IMR-90 (cell line): ENCODE measurements at regions not wholly inside any gene's neighbourhood (a gene's known extent, or its start where the extent isn't known, plus 50 kb on each side); places are given as distances from the start of the nearest gene placed in this dataset.

Source experiments
- ATAC-seq: fragments of 200-7000 bp; cut with Tn5 transposase; 2 replicates; pipeline ENCODE4 v1.9.1; 2020; ENCODE audit warnings: low read depth, mild to moderate bottlenecking, moderate library complexity
- BruUV-seq: library from RNA; stranded (reverse); fragments of 400-500 nt; replicated peaks from 2 replicates; lab custom pipeline; 2021; lab: Mats Ljungman, UMichigan
- CTCF ChIA-PET: fragments of 300-600 bp; formaldehyde crosslinking; extraction: SDS; loops from one replicate; lab custom pipeline; 2021; ENCODE audit warnings: antibody characterized with exemption; lab: Yijun Ruan, JAX
- POLR2A ChIA-PET: fragments of 300-600 bp; sonication (Branson Sonifier 250); formaldehyde crosslinking; loops from one replicate; lab custom pipeline; 2022; ENCODE audit warnings: antibody characterized with exemption; ENCODE audit not compliant: unreplicated experiment; lab: Charles Lee
- DNase-seq: peaks from one replicate; pipeline ENCODE4 v3.0.0; 2013
- H2AFZ ChIP-seq: replicated peaks from 2 replicates; pipeline ENCODE3; 2013; ENCODE audit warnings: low read length, mild to moderate bottlenecking; ENCODE audit not compliant: poor library complexity
- H2AK5ac ChIP-seq: 2 replicates; pipeline ENCODE4 v1.6.1; 2013; ENCODE audit warnings: low read depth, low read length, inconsistent platforms
- H2AK9ac ChIP-seq: replicated peaks from 2 replicates; pipeline ENCODE3; 2013; ENCODE audit warnings: mild to moderate bottlenecking, low read depth, low read length, moderate library complexity; ENCODE audit not compliant: poor library complexity
- H2BK120ac ChIP-seq: 2 replicates; pipeline ENCODE4 v1.6.1; 2013; ENCODE audit warnings: low read depth, low read length, inconsistent platforms
- H2BK15ac ChIP-seq: 3 replicates; pipeline ENCODE4 v1.6.1; 2013; ENCODE audit warnings: low read depth, low read length, inconsistent platforms
- H2BK20ac ChIP-seq: 2 replicates; pipeline ENCODE4 v1.6.1; 2013; ENCODE audit warnings: low read depth, mild to moderate bottlenecking, inconsistent platforms, low read length, moderate library complexity
- H2BK5ac ChIP-seq: 2 replicates; pipeline ENCODE4 v1.6.1; 2013; ENCODE audit warnings: mild to moderate bottlenecking, low read depth, low read length, inconsistent platforms; ENCODE audit not compliant: poor library complexity, severe bottlenecking
- H3K14ac ChIP-seq: replicated peaks from 2 replicates; pipeline ENCODE4 v1.6.1; 2013; ENCODE audit warnings: low read depth, low read length, inconsistent platforms
- H3K18ac ChIP-seq: 2 replicates; pipeline ENCODE4 v1.6.1; 2013; ENCODE audit warnings: low read depth, low read length, control low read depth
- H3K23ac ChIP-seq: 2 replicates; pipeline ENCODE4 v1.6.1; 2013; ENCODE audit warnings: low read depth, low read length, inconsistent platforms
- H3K27ac ChIP-seq: 2 replicates; pipeline ENCODE4 v1.5.1; 2013; ENCODE audit warnings: mild to moderate bottlenecking, control low read depth, low read length; ENCODE audit not compliant: insufficient read depth
- H3K27me3 ChIP-seq: 2 replicates; pipeline ENCODE4 v1.6.1; 2013; ENCODE audit warnings: low read length; ENCODE audit not compliant: control insufficient read depth, insufficient read depth
- H3K36me3 ChIP-seq: 2 replicates; pipeline ENCODE4 v1.6.1; 2013; ENCODE audit warnings: low read length, mixed read lengths; ENCODE audit not compliant: control insufficient read depth, insufficient read depth
- H3K4ac ChIP-seq: 2 replicates; pipeline ENCODE4 v1.6.1; 2013; ENCODE audit warnings: low read depth, low read length, inconsistent platforms
- H3K4me1 ChIP-seq: 2 replicates; pipeline ENCODE4 v1.6.1; 2013; ENCODE audit warnings: low read length, mixed read lengths; ENCODE audit not compliant: control insufficient read depth, insufficient read depth
- H3K4me2 ChIP-seq: 2 replicates; pipeline ENCODE4 v1.6.1; 2013; ENCODE audit warnings: low read depth, mild to moderate bottlenecking, control low read depth, low read length, moderate library complexity
- H3K4me3 ChIP-seq: 2 replicates; pipeline ENCODE4 v1.5.1; 2013; ENCODE audit warnings: low read depth, mild to moderate bottlenecking, control low read depth, low read length, moderate library complexity; ENCODE audit not compliant: insufficient read depth
- H3K56ac ChIP-seq: 2 replicates; pipeline ENCODE4 v1.6.1; 2013; ENCODE audit warnings: low read length, inconsistent platforms; ENCODE audit not compliant: insufficient read depth; ENCODE audit errors: extremely low read depth
- H3K79me1 ChIP-seq, 2 experiments: 2 replicates each; pipeline ENCODE4 v1.6.1; 2013; ENCODE audit warnings: low read length in 2 of 2, inconsistent platforms in 1 of 2, low read depth in 1 of 2
- H3K9ac ChIP-seq: 2 replicates; pipeline ENCODE4 v1.6.1; 2013; ENCODE audit warnings: low read depth, low read length, control low read depth
- H3K9me1 ChIP-seq: 2 replicates; pipeline ENCODE4 v1.6.1; 2013; ENCODE audit warnings: low read length, inconsistent platforms; ENCODE audit not compliant: insufficient read depth
- H3K9me3 ChIP-seq: 2 replicates; pipeline ENCODE4 v1.6.1; 2013; ENCODE audit warnings: low read length; ENCODE audit not compliant: control insufficient read depth, insufficient read depth
- H4K20me1 ChIP-seq: 2 replicates; pipeline ENCODE4 v1.6.1; 2013; ENCODE audit warnings: low read length, inconsistent platforms; ENCODE audit not compliant: insufficient read depth
- H4K5ac ChIP-seq: 2 replicates; pipeline ENCODE4 v1.6.1; 2013; ENCODE audit warnings: mild to moderate bottlenecking, low read depth, low read length, control low read depth
- H4K8ac ChIP-seq, 2 experiments: 2 replicates each; pipeline ENCODE4 v1.6.1; 2013; ENCODE audit warnings: low read depth in 2 of 2, low read length in 2 of 2, control low read depth in 1 of 2, inconsistent platforms in 1 of 2
- H4K91ac ChIP-seq: 2 replicates; pipeline ENCODE4 v1.6.1; 2013; ENCODE audit warnings: low read depth, low read length, inconsistent platforms; ENCODE audit not compliant: insufficient read depth
- BHLHE40 ChIP-seq: fragments of 150-350 bp; IDR thresholded peaks from 2 replicates; pipeline ENCODE4 v1.6.1; 2016; ENCODE audit warnings: mild to moderate bottlenecking, low read depth, low read length
- CHD1 ChIP-seq: IDR thresholded peaks from 2 replicates; pipeline ENCODE4 v1.6.1; 2012; ENCODE audit warnings: low read depth, low read length, improper control_type of control experiment
- FOS ChIP-seq: fragments of 150-350 bp; IDR thresholded peaks from 2 replicates; pipeline ENCODE4 v1.6.1; 2016; ENCODE audit warnings: low read depth, low read length
- MXI1 ChIP-seq: IDR thresholded peaks from 2 replicates; pipeline ENCODE4 v1.6.1; 2012; ENCODE audit warnings: low read depth, mild to moderate bottlenecking, low read length, moderate library complexity, borderline replicate concordance
- NFE2L2 ChIP-seq: fragments of 150-350 bp; IDR thresholded peaks from 2 replicates; pipeline ENCODE4 v1.6.1; 2016; ENCODE audit warnings: low read depth, mild to moderate bottlenecking, low read length
- POLR2A ChIP-seq: IDR thresholded peaks from 2 replicates; pipeline ENCODE4 v1.6.1; 2012; ENCODE audit warnings: mild to moderate bottlenecking, low read depth, low read length
- RCOR1 ChIP-seq: IDR thresholded peaks from 2 replicates; pipeline ENCODE4 v1.6.1; 2012; ENCODE audit warnings: mild to moderate bottlenecking, low read length, improper control_type of control experiment; ENCODE audit not compliant: insufficient replicate concordance
- RFX5 ChIP-seq: IDR thresholded peaks from 2 replicates; pipeline ENCODE4 v1.8.0; 2012; ENCODE audit warnings: low read depth, mild to moderate bottlenecking, low read length, moderate library complexity
- SMC3 ChIP-seq: fragments of 150-350 bp; IDR thresholded peaks from 2 replicates; pipeline ENCODE4 v1.6.1; 2016; ENCODE audit warnings: low read depth, mild to moderate bottlenecking, antibody characterized with exemption, low read length, moderate library complexity
- USF2 ChIP-seq: fragments of 150-350 bp; IDR thresholded peaks from 2 replicates; pipeline ENCODE4 v1.6.1; 2017; ENCODE audit warnings: mild to moderate bottlenecking, antibody characterized with exemption, low read length, low read depth
- dilution Hi-C: fragments of 300-500 bp; cut with HindIII; formaldehyde crosslinking; loops from one replicate; pipeline ENCODE4 v1.14.3; 2018; ENCODE audit warnings: low sequenced_read_pairs; ENCODE audit not compliant: unreplicated experiment
- in situ Hi-C: fragments of 300-500 bp; cut with MboI; formaldehyde crosslinking; loops from 3 replicates; pipeline ENCODE4 v1.14.3; 2019; ENCODE audit warnings: low sequenced_read_pairs, inconsistent platforms, mixed read lengths
- intact Hi-C: fragments of 100-400 bp; cut with micrococcal nuclease; formaldehyde crosslinking; loops from 2 replicates; pipeline ENCODE4 v1.10.0; 2022
- TF ChIP-seq, protein P1 (sequence below): fragments of 150-350 bp; IDR thresholded peaks from 2 replicates; pipeline ENCODE4 v1.6.1; 2016; ENCODE audit warnings: low read depth, mild to moderate bottlenecking, low read length, moderate library complexity, borderline replicate concordance
- TF ChIP-seq, protein P2 (sequence below): conservative IDR thresholded peaks from 2 replicates; pipeline ENCODE4 v1.5.1; 2012; ENCODE audit warnings: mild to moderate bottlenecking, low read depth, low read length, improper control_type of control experiment

DNA sequence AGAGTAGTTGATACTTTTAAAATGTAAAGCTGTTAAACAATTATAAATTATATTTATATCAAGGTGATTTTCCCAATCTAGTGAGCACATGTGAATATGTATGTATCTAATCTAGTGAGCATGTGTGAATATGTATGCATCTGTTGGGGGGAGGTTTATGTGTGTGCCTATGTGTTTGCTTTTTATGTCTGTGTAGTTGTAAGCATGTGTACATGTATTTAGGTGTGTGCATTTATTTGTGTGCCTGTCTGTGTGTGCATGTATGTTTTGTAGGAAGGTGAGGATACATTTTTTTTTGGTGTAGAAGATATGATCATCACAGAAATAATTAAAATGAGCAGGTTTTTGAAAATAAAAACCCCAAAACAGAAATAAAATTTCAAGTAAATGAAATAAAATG, 318.9 kb upstream of the CHRM3 start:
- POLR2A ChIA-PET, result no interaction called here

More for the DNA sequence above, 318.9 kb upstream of the CHRM3 start:
- no peak overlapping the region for H3K4ac ChIP-seq
- no peak overlapping the region for H3K4me3 ChIP-seq
- H3K9ac ChIP-seq, result no peak overlapping the region
- no peaks in the 10 kb centered on the region for H3K36me3 ChIP-seq
- no peak overlapping the region for H4K5ac ChIP-seq
- no peaks in the 10 kb centered on the region for H3K4me1 ChIP-seq
- CTCF ChIA-PET, result no interaction called here
- no peak overlapping the region for H2BK120ac ChIP-seq
- H3K23ac ChIP-seq, result no peak overlapping the region
- no peaks in the 10 kb centered on the region for H3K9me1 ChIP-seq
- TF ChIP-seq MXI1 (no peak), RCOR1 (no peak), SMC3 (no peak), POLR2A (no peak), FOS (no peak), USF2 (no peak), RFX5 (no peak), CHD1 (no peak), BHLHE40 (no peak), NFE2L2 (no peak)
- TF ChIP-seq, protein P1, sequence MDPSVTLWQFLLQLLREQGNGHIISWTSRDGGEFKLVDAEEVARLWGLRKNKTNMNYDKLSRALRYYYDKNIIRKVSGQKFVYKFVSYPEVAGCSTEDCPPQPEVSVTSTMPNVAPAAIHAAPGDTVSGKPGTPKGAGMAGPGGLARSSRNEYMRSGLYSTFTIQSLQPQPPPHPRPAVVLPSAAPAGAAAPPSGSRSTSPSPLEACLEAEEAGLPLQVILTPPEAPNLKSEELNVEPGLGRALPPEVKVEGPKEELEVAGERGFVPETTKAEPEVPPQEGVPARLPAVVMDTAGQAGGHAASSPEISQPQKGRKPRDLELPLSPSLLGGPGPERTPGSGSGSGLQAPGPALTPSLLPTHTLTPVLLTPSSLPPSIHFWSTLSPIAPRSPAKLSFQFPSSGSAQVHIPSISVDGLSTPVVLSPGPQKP, result no peak
- TF ChIP-seq, protein P2, sequence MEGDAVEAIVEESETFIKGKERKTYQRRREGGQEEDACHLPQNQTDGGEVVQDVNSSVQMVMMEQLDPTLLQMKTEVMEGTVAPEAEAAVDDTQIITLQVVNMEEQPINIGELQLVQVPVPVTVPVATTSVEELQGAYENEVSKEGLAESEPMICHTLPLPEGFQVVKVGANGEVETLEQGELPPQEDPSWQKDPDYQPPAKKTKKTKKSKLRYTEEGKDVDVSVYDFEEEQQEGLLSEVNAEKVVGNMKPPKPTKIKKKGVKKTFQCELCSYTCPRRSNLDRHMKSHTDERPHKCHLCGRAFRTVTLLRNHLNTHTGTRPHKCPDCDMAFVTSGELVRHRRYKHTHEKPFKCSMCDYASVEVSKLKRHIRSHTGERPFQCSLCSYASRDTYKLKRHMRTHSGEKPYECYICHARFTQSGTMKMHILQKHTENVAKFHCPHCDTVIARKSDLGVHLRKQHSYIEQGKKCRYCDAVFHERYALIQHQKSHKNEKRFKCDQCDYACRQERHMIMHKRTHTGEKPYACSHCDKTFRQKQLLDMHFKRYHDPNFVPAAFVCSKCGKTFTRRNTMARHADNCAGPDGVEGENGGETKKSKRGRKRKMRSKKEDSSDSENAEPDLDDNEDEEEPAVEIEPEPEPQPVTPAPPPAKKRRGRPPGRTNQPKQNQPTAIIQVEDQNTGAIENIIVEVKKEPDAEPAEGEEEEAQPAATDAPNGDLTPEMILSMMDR, result no peak
- peaks cover 7% of the 10 kb centered on the region for H3K9me3 ChIP-seq
- H3K18ac ChIP-seq, result no peak overlapping the region
- H2AFZ ChIP-seq, result no peak overlapping the region
- H3K56ac ChIP-seq, result no peak overlapping the region
- H2BK15ac ChIP-seq, result no peak overlapping the region
- no peaks in the 10 kb centered on the region for H3K27me3 ChIP-seq
- DNase-seq (no peak), ATAC-seq (no peak)
- H2AK9ac ChIP-seq, result no peak overlapping the region
- no peak overlapping the region for H3K4me2 ChIP-seq
- H3K27ac ChIP-seq, result no peak overlapping the region
- intact Hi-C loops (no loop called here), in situ Hi-C loops (no loop called here), dilution Hi-C loops (no loop called here)
- no peaks in the 10 kb centered on the region for H4K20me1 ChIP-seq
- H2BK5ac ChIP-seq, result no peak overlapping the region
- no peak overlapping the region for H3K14ac ChIP-seq
- H2AK5ac ChIP-seq, result no peak overlapping the region
- no TSS peak for BruUV-seq
- H4K8ac ChIP-seq, result no peak overlapping the region
- H2BK20ac ChIP-seq, result no peak overlapping the region
- H3K79me1 ChIP-seq, result no peaks in the 10 kb centered on the region
- no peak overlapping the region for H4K91ac ChIP-seq
